Progenitor cell of endocrine pancreas (in vitro differentiated cells): ENCODE measurements at regions not wholly inside any gene's neighbourhood (a gene's known extent, or its start where the extent isn't known, plus 50 kb on each side); places are given as distances from the start of the nearest gene placed in this dataset.
A peak's percentile ranks its signal among the peaks of the same experiment; 100 is the strongest.

ENCODE experiments used
- DNase-seq: peaks from one replicate; pipeline ENCODE4 v3.0.0; 2021; ENCODE audit warnings: low spot score; ENCODE audit not compliant: unreplicated experiment
- H3K27ac Mint-ChIP-seq: 2 replicates; pipeline ENCODE4 v1.8.0; 2021; ENCODE audit warnings: mild to moderate bottlenecking, moderate library complexity, mixed read lengths
- H3K27me3 Mint-ChIP-seq: 2 replicates; pipeline ENCODE4 v1.8.0; 2021; ENCODE audit warnings: mixed read lengths
- H3K36me3 Mint-ChIP-seq: 2 replicates; pipeline ENCODE4 v1.8.0; 2022; ENCODE audit warnings: mixed read lengths; ENCODE audit not compliant: insufficient read depth
- H3K4me1 Mint-ChIP-seq: 2 replicates; pipeline ENCODE4 v1.8.0; 2021; ENCODE audit warnings: low read depth, mixed read lengths
- H3K4me3 Mint-ChIP-seq: 2 replicates; pipeline ENCODE4 v1.8.0; 2021; ENCODE audit warnings: low read depth, mild to moderate bottlenecking, moderate library complexity, mixed read lengths
- H3K9me3 Mint-ChIP-seq: 2 replicates; pipeline ENCODE4 v1.8.0; 2021; ENCODE audit warnings: low read depth, mixed read lengths
- CTCF ChIP-seq: fragments of 200-600 bp; sonication (generic); IDR thresholded peaks from one replicate; pipeline ENCODE4 v1.5.0; 2021; ENCODE audit warnings: antibody characterized with exemption, mild to moderate bottlenecking; ENCODE audit not compliant: unreplicated experiment

- Mint-ChIP-seq H3K36me3 (peaks cover 7% of the 10 kb centered on the region), H3K4me3 (no peak overlapping the region), H3K9me3 (peaks cover 16% of the 10 kb centered on the region), H3K27ac (no peak overlapping the region), H3K27me3 (no peaks in the 10 kb centered on the region), H3K4me1 (peaks cover 20% of the 10 kb centered on the region)
- no peak for DNase-seq
- TF ChIP-seq CTCF: no peak
Observed at GRCh38 chr5:74969726-74970125, 82.6 kb downstream of the GCNT4 start.

GRCh38 chr5:74966141-74967026 lies 86.0 kb downstream of the GCNT4 start:
- peaks cover 13% of the 10 kb centered on the region for H3K9me3 Mint-ChIP-seq
- no peaks in the 10 kb centered on the region for H3K27me3 Mint-ChIP-seq
- DNase-seq: no peak
- H3K36me3 Mint-ChIP-seq: peaks cover 5% of the 10 kb centered on the region
- TF ChIP-seq CTCF: no peak
- peaks cover 23% of the 10 kb centered on the region for H3K4me1 Mint-ChIP-seq
- no peak overlapping the region for H3K4me3 Mint-ChIP-seq
- H3K27ac Mint-ChIP-seq: no peak overlapping the region

DNA sequence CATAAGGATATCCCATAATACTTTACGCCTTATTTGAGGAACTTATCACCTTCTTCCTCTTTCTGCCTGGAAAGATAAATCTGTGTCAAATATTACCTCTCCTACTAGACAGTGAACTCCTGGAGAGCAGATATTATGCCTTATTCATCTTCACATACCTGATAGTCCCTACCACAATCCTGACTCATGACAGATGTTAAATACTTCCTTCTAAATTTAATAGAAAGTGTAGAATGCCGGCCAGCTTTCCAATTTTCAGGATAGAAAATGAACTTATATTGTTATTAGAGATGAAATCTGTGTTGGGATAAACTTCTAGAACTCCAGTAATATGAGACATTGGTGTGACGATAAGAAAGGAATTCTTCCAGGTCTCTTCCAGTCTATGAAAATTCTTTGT lies 89.0 kb downstream of the GCNT4 start:
- DNase-seq: no peak
- no peak for TF ChIP-seq CTCF
- no peak overlapping the region for H3K27ac Mint-ChIP-seq
- peaks cover 5% of the 10 kb centered on the region for H3K36me3 Mint-ChIP-seq
- H3K4me3 Mint-ChIP-seq: no peak overlapping the region
- H3K27me3 Mint-ChIP-seq: no peaks in the 10 kb centered on the region
- H3K9me3 Mint-ChIP-seq: peaks cover 15% of the 10 kb centered on the region
- H3K4me1 Mint-ChIP-seq: peaks cover 15% of the 10 kb centered on the region

- Mint-ChIP-seq H3K27ac (peak overlapping the region; percentile 66), H3K9me3 (peaks cover 26% of the 10 kb centered on the region), H3K36me3 (peaks cover 11% of the 10 kb centered on the region), H3K4me1 (peaks cover 38% of the 10 kb centered on the region), H3K4me3 (no peak overlapping the region), H3K27me3 (no peaks in the 10 kb centered on the region)
- TF ChIP-seq CTCF: no peak
- DNase-seq: no peak
Observed at GRCh38 chr5:74957906-74958305, 91.7 kb upstream of the FAM169A start.

DNA sequence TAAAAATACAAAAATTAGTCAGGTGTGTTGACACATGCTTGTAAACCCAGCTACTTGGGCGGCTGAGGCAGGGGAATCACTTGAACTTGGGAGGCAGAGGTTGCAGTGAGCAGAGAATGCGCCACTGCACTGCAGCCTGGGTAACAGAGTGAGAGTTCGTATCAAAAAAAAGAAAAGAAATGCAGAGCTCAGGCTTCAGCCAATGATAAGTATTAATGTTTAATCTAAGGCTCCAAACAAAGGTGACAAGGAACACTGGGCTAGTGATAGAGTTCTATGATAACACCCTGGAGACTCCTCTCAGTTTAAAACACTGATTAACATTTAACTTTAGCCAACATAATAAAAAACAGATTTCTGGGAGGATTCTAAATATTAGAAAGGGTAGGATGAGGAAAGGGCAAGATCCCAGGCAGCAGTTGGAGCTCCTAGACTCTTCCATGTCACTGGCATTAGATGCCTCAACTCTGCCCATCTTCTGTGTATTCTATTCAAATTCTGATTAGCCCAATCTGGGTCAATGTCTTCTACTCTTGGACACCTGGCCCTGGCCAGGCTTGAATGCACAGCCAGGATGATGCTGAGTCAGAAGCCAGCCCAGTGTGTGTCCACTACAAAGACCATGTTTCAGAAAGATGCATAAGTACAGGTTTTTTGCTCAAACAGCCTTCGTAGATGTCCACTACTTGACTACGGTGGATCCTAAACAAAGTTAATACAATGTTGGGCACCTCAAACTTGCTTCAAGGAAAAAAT lies 91.0 kb upstream of the FAM169A start:
- Mint-ChIP-seq H3K36me3 (peaks cover 11% of the 10 kb centered on the region), H3K4me1 (peaks cover 45% of the 10 kb centered on the region), H3K27ac (peak overlapping the region; percentile 82), H3K4me3 (no peak overlapping the region), H3K27me3 (no peaks in the 10 kb centered on the region), H3K9me3 (peaks cover 26% of the 10 kb centered on the region)
- TF ChIP-seq CTCF: no peak
- no peak for DNase-seq
